H1 (cell line): ENCODE measurements at regions not wholly inside any gene's neighbourhood (a gene's known extent, or its start where the extent isn't known, plus 50 kb on each side); places are given as distances from the start of the nearest gene placed in this dataset.

Experiments used
- CBX5 ChIP-seq: fragments of 300-800, 300-1000 bp; sonication (generic); IDR thresholded peaks from 2 replicates; pipeline ENCODE4 v1.7.1; 2016; ENCODE audit warnings: antibody characterized with exemption, low read length, low read depth
- CBX8 ChIP-seq: fragments of 300-800, 300-1000 bp; sonication (generic); IDR thresholded peaks from 2 replicates; pipeline ENCODE4 v1.7.1; 2016; ENCODE audit warnings: low read depth, low read length, borderline replicate concordance
- EP300 ChIP-seq, 2 experiments: IDR thresholded peaks; 1 replicate in 1 of 2; 2 replicates in 1 of 2; pipeline ENCODE4 v1.6.1; 2011 to 2012; ENCODE audit warnings: low read depth in 2 of 2, low read length in 2 of 2, mild to moderate bottlenecking in 2 of 2, borderline replicate concordance in 1 of 2, inconsistent platforms in 1 of 2, moderate library complexity in 1 of 2
- JUND ChIP-seq: IDR thresholded peaks from 2 replicates; pipeline ENCODE4 v1.6.1; 2011; ENCODE audit warnings: mild to moderate bottlenecking, improper control_type of control experiment, low read length
- SAP30 ChIP-seq: fragments of 300-600 bp; sonication (generic); IDR thresholded peaks from 2 replicates; pipeline ENCODE4 v1.7.1; 2012; ENCODE audit warnings: low read length, moderate library complexity, mild to moderate bottlenecking, inconsistent platforms; ENCODE audit not compliant: insufficient read depth, insufficient replicate concordance
- SP2 ChIP-seq: IDR thresholded peaks from 2 replicates; pipeline ENCODE4 v1.6.1; 2012; ENCODE audit warnings: mild to moderate bottlenecking, low read length, inconsistent platforms
- TBP ChIP-seq: IDR thresholded peaks from 2 replicates; pipeline ENCODE4 v1.6.1; 2011; ENCODE audit warnings: low read depth, low read length, improper control_type of control experiment
- TCF12 ChIP-seq: IDR thresholded peaks from 2 replicates; pipeline ENCODE4 v1.6.1; 2011; ENCODE audit warnings: low read depth, mild to moderate bottlenecking, low read length
- TF ChIP-seq, protein P1 (sequence below): fragments of 300-600 bp; sonication (generic); IDR thresholded peaks from 2 replicates; pipeline ENCODE4 v1.7.1; 2012; ENCODE audit warnings: low read length, moderate library complexity, mild to moderate bottlenecking, inconsistent platforms; ENCODE audit not compliant: insufficient replicate concordance

DNA sequence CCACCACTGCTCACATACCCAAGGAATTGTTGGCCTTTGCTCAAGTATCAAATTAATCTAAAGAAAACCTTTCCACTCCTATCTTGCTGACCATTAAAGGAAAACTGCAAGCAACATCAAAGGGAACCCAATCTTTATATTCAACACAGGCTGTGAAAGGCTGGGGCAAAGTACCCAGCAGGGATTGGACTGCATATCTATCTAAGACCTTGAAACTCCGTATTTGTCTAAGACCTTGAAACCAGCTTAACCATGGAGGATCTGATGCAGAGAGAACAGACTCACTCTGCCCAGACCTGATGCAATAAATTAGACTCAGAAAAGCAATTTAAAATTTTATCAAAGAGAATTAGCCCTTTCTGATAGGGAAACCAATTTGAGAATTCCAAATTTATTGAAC, 102.2 kb downstream of the DIO2 start (continued):
- TF ChIP-seq, protein P1, sequence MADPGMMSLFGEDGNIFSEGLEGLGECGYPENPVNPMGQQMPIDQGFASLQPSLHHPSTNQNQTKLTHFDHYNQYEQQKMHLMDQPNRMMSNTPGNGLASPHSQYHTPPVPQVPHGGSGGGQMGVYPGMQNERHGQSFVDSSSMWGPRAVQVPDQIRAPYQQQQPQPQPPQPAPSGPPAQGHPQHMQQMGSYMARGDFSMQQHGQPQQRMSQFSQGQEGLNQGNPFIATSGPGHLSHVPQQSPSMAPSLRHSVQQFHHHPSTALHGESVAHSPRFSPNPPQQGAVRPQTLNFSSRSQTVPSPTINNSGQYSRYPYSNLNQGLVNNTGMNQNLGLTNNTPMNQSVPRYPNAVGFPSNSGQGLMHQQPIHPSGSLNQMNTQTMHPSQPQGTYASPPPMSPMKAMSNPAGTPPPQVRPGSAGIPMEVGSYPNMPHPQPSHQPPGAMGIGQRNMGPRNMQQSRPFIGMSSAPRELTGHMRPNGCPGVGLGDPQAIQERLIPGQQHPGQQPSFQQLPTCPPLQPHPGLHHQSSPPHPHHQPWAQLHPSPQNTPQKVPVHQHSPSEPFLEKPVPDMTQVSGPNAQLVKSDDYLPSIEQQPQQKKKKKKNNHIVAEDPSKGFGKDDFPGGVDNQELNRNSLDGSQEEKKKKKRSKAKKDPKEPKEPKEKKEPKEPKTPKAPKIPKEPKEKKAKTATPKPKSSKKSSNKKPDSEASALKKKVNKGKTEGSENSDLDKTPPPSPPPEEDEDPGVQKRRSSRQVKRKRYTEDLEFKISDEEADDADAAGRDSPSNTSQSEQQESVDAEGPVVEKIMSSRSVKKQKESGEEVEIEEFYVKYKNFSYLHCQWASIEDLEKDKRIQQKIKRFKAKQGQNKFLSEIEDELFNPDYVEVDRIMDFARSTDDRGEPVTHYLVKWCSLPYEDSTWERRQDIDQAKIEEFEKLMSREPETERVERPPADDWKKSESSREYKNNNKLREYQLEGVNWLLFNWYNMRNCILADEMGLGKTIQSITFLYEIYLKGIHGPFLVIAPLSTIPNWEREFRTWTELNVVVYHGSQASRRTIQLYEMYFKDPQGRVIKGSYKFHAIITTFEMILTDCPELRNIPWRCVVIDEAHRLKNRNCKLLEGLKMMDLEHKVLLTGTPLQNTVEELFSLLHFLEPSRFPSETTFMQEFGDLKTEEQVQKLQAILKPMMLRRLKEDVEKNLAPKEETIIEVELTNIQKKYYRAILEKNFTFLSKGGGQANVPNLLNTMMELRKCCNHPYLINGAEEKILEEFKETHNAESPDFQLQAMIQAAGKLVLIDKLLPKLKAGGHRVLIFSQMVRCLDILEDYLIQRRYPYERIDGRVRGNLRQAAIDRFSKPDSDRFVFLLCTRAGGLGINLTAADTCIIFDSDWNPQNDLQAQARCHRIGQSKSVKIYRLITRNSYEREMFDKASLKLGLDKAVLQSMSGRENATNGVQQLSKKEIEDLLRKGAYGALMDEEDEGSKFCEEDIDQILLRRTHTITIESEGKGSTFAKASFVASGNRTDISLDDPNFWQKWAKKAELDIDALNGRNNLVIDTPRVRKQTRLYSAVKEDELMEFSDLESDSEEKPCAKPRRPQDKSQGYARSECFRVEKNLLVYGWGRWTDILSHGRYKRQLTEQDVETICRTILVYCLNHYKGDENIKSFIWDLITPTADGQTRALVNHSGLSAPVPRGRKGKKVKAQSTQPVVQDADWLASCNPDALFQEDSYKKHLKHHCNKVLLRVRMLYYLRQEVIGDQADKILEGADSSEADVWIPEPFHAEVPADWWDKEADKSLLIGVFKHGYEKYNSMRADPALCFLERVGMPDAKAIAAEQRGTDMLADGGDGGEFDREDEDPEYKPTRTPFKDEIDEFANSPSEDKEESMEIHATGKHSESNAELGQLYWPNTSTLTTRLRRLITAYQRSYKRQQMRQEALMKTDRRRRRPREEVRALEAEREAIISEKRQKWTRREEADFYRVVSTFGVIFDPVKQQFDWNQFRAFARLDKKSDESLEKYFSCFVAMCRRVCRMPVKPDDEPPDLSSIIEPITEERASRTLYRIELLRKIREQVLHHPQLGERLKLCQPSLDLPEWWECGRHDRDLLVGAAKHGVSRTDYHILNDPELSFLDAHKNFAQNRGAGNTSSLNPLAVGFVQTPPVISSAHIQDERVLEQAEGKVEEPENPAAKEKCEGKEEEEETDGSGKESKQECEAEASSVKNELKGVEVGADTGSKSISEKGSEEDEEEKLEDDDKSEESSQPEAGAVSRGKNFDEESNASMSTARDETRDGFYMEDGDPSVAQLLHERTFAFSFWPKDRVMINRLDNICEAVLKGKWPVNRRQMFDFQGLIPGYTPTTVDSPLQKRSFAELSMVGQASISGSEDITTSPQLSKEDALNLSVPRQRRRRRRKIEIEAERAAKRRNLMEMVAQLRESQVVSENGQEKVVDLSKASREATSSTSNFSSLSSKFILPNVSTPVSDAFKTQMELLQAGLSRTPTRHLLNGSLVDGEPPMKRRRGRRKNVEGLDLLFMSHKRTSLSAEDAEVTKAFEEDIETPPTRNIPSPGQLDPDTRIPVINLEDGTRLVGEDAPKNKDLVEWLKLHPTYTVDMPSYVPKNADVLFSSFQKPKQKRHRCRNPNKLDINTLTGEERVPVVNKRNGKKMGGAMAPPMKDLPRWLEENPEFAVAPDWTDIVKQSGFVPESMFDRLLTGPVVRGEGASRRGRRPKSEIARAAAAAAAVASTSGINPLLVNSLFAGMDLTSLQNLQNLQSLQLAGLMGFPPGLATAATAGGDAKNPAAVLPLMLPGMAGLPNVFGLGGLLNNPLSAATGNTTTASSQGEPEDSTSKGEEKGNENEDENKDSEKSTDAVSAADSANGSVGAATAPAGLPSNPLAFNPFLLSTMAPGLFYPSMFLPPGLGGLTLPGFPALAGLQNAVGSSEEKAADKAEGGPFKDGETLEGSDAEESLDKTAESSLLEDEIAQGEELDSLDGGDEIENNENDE = no peak
- TF ChIP-seq JUND = no peak
- no peak for TF ChIP-seq CBX5
- TF ChIP-seq SP2 = no peak
- no peak for TF ChIP-seq EP300 (IDR thresholded peaks at IDR 0.05; ENCODE audit: borderline replicate concordance in 1 of 2, low read depth in 2 of 2, low read length in 2 of 2)
- TF ChIP-seq TBP = no peak
- TF ChIP-seq TCF12 = no peak
- no peak for TF ChIP-seq CBX8
- TF ChIP-seq SAP30 = no peak
